ENCODE measurements at regions not wholly inside any gene's neighbourhood (a gene's known extent, or its start where the extent isn't known, plus 50 kb on each side); places are given as distances from the start of the nearest gene placed in this dataset.

GRCh38 chr7:9201928-9202327, 768.5 kb downstream of the NXPH1 start:
- TF ChIP-seq CTCF (IDR thresholded peaks at IDR 0.05; ENCODE audit: insufficient read depth, low read length, poor library complexity, severe bottlenecking) (no peak), EZH2phosphoT487 (conservative IDR thresholded peaks at IDR 0.05; ENCODE audit: low read length) (no peak)
